HG03469 (cell line): ENCODE measurements at regions not wholly inside any gene's neighbourhood (a gene's known extent, or its start where the extent isn't known, plus 50 kb on each side); places are given as distances from the start of the nearest gene placed in this dataset.
"Not testable (repeated sequence)": the region's sequence is repeated elsewhere in the genome, so short reads cannot be mapped to it uniquely, and the experiment has no call there.

Source experiments
- ATAC-seq: cut with Tn5 transposase; IDR thresholded peaks from one replicate; pipeline ENCODE4 v1.9.1; 2021; ENCODE audit warnings: mild to moderate bottlenecking, moderate library complexity, moderate number of reproducible peaks; ENCODE audit not compliant: unreplicated experiment

DNA sequence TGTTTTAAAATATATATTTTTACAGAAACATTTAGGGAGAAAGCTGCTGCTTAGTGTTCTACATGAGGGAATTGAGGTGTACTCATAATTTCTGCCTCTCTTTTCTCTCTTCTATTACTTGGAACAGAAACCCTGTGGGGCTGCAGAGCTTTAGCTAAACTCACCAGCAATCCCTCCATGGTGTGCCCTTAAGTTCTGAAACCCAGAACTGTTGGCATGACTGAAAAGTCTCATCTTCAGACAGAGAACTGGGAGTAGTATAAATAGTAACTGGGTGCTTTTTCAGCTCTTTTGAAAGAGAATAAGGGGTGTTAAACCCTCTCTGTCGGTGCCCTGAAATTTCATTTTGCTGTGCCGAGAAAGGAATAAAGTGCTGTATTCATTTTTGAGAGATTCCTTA, 294.9 kb upstream of the BOD1L1 start:
- ATAC-seq, result no peak

DNA sequence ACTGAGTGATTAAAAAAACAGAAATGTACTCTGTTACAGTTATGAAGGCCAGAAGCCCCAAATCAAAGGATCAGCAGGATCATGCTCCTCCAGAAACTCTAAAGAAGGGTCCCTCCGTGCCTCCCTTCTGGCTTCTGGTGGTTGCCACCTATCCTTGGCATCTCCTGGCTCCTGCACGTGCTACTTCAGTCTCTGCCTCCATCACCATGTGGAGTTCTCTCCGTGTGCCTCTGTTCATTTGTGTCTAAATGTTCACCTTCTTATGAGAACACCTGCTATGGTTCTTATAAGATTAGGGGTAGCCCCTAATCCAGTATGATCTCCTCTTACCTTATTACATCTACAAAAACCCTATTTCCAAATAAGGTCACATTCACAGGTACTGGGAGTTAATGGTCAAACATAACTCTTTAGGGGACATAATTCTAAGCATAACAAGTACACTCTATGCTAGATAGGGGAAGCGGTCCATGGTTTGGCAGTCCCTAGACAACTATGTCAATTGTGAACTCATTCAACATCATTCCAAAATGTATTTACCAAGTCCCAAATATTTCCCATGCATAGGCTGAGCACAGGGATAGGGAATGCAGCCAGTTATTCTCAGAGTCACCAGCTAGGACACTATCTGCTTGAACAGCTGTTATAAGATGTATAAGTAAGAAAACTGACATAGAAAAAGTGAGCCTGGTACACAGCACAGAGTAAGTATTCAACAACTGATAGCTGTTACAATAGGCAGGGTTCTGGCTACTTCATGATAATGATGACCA, 295.5 kb upstream of the BOD1L1 start:
- ATAC-seq, result no peak

DNA sequence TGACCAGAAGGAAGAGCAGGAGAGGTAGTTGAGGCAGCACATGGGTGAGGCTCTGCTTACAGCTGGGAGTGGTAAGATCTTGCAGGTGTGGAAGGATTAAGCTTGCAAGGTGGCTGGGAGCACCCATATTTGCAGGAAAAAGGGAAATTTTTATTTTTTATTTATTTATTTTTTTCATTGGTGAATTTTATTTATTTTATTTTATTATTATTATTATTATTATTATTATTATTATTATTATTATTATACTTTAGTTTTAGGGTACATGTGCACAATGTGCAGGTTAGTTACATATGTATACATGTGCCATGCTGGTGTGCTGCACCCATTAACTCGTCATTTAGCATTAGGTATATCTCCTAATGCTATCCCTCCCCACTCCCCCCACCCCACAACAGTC, 297.4 kb upstream of the BOD1L1 start:
- not testable (repeated sequence) for ATAC-seq

DNA sequence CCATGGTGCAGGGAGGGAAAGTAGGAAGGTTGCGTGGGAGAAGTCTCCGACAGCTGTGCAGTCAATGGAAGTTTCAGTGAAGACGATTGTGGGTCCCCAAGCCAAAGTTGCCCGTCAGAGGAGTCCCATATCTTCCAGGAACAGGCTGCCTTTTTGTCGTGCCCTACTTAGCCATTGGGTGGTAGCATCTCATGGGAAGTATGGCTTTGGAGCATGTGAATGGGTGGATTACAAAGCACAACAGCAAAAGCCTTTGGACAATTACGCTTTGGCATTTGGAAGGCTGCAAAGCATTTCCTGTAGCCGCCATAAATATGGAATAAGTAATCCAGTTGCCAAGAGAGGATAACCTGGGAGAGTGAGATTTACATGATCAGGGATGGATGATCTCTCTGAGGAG, 300.7 kb upstream of the BOD1L1 start:
- no peak for ATAC-seq

DNA sequence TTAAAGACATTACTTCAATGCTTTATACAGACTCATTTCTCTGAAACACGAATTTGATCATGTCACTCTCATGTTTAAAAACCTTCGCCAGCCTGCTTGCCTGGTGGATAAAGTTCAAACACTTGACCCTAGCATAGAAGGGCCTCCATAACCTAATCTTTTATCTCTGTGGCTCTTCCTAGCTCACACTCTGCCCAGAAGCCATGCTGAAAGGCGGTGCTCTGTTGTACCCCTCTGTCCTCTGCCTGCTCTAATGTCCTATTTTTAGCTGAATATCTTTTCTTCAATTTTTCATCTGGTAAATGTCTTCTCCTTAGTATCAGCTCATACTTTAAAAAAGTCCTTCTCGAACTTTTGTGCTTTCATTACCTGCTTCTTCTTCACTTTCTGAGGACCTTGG, 302.6 kb upstream of the BOD1L1 start:
- no peak for ATAC-seq

DNA sequence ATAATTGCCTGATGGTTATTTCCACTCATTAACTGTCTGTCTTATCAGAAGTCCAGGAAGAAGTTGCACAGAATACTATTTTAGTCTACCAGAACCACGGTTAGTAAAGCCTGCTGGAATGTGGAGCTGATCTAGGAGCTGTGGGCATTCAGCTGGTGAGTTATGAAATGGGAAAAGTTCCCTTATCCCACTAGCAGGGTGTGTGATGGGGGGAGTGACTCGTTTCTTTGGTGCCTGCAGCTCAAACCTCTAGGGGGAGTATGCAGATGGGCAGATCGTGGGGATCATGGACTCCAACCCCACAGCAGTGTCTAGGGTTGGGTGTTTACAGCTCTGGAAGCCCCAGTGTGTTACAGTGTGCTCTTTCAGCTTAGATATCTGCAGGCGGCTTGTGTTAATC, 305.7 kb upstream of the BOD1L1 start:
- no peak for ATAC-seq

DNA sequence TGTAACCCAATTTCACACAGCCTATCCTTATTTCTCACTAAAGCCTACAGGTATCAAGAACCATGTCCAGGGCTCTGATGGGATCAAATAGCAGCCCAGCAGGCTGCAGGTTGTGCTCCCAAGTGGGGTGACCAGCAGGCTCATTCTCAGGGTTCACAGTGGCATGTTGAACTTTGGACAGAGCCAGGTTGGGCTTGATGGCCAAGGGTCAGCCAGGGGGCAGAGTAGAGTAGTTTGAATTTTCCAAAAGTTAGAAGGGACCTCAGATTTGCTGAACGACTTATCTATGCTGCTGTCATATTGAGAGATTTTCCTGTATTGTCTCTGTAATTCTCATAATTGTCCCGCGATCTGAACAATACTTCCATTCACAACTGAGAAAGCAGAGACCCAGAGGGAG, 310.8 kb upstream of the BOD1L1 start:
- ATAC-seq, result no peak

DNA sequence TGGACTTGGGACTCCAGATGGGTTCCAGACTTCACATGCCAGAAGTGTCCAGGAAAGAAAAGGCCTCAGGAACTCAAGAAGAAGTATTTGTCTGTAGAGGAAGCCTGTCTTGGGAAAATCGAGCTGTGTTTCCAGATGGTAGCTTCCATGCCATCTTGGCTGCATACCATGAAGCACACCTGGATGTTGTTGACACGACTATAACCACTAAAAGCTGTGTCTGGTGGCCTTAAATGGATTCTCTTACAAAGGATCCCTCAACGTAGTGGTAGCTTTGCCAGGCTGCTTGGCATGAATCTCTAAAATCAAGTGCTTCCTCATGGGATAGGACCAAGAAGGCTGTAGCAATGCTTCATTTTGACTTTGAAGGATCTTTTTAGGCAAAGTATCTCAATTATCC, 313.4 kb upstream of the BOD1L1 start:
- no peak for ATAC-seq

DNA sequence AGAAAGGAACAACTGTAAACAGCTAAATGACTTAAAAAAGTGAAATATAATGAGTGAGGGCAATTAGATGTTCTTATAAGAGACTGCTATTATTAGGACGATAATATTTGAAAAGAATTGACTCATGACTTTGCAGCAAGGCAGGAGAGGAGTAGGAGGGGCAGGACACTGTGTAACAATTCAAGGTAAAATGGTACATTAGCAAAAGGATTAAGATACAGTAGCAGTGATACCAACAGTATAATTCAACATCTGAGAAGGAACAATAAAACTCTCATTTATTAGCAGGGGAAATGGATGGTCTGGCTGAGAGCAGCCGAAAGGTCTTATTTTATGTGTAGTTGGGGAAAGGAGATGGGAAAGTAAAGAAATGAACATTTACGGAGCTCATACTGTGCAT, 315.5 kb upstream of the BOD1L1 start:
- ATAC-seq, result no peak

DNA sequence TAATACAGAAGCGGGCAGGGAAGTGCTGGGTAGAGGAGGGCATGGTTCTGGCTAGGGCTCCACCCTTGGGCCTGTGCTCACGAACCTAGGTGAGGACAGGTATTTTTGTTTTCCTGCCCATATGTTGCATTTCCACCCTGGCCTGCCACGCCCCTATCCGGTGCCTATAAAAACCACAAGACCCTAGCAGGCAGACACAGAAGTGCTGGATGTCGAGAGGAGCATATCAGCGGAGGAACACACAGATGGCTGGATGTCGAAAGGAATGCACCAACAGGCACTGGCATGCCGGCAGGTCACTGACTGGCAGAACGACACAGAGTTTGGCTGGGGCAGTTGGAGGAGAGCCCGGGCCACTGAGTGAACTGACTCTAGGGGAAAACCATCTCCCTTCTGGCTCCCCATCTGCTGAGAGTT, 316.6 kb upstream of the BOD1L1 start:
- ATAC-seq, result no peak

DNA sequence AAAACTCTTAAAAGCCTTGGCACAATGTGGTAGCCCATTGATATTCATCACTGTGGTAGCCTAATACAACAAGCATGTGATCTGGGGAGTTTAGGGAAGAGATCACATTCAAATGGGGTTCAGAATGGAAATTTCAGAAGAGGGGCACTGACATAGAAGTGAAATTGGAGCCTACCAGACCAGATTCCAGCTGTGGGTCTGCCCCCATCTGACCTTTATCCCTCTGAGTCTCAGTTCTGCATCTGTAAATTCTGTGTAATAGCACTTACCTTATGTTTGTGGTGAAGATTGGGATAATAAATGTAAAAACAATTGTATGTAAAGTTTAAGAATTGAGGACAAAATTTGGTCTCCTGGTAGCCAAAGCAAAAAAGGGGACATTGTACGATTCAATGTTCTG, 320.4 kb upstream of the BOD1L1 start:
- no peak for ATAC-seq

DNA sequence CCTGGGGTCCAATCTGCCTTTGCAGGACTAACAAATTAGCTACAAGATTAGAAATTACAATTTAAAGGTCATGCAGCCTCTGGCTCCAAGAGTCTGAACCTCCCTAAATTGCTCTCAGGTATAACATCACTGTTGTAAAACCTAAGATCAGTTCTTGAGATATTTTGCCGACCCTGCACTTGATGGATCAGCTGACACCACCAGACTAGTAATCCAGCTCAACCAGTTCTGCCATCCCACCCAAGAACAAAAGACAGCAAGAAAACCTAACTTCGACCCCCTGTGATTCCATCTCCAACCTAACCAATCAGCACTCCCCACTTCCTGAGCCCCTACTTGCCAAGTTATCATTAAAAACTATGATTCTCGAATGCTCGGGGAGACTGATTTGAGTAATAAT, 323.0 kb upstream of the BOD1L1 start:
- no peak for ATAC-seq

DNA sequence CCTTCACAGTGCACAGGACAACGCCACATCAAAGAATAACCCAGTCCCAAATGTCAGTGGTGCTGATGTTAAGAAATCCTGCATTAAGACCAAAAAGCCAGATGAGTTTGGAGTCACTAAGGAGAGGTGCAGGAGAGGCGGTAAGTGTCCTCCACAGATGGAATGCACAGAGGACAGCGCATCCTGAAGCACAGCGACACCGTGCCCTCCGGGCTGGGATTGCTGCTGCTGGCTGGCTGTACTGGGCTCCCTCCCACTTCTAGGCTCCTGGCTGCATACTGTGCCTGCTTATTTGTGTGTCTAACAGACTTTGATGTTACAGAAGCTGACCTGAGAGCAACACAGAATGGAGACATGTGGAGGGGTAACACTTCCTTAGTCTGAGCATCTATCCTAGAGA, 325.6 kb upstream of the BOD1L1 start:
- no peak for ATAC-seq

DNA sequence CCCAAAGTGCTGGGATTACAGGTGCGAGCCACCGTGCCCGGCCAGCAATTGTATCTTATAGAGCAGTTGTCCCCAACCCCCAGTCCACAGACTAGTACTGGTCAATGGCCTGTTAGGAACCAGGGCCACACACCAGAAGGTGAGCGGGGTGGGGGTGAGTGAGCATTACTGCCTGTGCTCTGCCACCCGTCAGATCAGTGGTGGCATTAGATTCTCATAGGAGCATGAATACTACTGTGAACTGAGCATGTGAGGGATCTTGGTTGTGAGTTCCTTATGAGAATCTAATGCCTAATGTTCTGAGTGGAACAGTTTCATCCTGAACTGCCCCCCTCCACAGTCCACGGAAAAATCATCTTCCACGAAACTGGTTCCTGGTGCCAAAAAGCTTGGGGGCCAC, 328.0 kb upstream of the BOD1L1 start:
- ATAC-seq, result no peak

DNA sequence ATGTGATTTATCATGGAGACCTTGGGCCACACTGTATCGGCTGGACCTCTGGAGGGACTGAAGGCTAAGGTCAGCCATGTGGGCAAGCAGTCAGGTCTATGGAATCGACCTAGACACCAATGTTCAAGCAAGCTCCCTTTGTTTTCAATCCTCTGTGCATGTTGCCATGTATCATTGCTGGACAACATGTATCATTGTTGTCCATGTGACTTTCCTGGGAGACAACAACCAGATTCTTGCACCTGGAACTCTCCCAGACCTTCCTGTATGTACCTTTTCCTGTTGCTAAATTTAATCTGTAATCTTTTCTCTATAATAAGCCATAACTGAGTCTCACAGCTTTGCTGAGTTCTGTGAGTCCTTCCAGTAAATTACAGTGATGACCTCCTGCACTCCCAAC, 329.4 kb upstream of the BOD1L1 start:
- ATAC-seq, result no peak

DNA sequence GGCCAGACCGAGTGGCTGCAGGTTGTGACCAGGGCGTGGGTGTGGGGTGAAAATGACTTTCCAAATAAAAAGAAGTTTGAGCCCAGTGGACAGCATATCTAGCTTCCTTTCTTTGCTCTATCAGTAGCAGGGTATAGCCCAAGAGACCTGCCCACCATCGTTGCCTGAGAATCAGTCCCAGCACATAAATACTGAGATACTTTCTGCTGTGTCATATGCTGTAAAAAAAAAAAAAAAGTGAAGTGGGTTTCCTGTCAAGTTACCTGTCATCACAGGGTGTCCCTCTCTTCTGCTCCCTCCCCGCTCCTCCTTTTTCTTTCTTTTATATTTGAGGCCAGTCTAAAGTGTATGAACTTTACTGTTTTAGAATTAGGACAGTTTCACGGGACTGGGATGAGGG, 330.3 kb upstream of the BOD1L1 start:
- no peak for ATAC-seq

DNA sequence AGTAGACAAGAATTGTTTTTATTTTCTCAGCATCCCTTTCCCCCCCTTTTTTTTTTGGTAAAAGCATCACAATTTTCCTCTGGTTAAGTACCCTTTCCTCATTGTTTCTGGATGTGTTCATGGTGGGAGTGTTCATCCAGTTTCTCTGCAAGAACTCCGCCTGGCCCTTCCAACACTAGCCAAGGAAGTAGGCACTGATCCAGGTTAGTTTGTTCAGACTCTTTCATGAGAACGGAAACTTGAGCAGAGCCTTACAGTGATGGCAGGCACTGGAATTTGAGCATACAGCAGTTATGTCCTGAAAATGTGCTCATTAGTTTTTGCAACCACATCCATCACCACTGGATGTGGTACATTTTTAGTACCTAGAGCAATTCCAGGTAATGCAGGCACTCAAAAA, 336.1 kb upstream of the BOD1L1 start:
- no peak for ATAC-seq

DNA sequence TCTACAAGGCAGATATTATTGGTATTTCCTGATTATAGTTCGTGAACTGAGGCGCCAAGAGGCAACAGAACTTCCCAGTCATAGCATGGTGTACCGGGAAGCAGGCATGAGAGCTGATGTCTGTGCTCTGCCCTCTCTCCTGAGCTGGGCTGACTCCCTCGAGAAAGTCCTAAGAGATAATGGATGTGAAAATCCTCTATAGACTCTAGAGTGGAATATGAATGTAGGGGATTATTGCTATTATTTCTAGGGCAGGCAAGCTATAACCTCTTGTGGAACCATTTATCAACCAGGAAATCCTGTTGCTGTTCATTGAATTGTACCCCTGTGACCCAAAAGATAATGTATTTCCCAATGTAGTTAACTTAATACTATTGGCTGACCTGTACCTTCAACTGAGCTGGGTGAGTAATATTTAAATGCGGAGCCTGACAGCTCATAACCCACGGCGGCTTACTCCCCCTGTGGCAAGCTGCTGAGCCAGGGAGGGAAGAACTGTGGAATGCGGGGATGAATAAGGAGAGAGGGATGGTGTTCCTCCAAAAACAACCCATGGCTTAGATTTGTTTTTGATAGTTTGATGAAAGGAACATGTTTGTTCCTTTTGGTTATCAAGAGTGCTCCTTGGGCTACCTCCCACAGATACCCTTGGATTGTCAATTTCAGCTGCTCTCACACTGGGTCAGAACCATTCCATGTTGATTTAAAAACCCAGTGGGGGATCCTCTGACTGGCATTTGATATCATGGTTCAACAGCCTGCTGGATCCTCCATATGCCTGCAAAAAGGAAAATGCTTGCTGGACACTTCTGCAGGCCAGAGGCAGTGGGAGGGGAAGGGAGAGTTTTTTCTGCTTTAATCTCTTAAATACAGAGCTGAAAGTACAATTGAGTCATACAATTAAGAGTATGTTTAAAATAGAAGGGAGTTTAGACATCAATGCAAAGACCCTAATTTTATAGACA, 339.0 kb upstream of the BOD1L1 start:
- ATAC-seq, result no peak

DNA sequence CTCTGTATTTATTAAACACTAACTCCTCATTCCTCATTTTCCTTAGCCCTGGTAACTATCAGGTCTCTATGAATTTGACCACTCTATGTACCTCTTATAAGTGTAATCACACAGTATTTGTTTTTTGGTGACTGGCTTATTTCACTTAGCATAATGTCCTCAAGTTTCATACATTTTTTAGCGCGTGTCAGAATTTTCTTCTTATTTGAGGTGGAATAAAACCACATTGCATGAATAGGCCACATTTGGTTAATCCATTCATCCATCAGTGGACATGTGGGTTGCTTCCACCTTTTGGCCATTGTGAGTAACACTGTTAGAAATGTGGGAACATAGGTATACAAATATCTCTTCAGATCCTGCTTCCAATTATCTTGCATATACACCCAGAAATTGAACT, 341.2 kb upstream of the BOD1L1 start:
- ATAC-seq, result no peak

DNA sequence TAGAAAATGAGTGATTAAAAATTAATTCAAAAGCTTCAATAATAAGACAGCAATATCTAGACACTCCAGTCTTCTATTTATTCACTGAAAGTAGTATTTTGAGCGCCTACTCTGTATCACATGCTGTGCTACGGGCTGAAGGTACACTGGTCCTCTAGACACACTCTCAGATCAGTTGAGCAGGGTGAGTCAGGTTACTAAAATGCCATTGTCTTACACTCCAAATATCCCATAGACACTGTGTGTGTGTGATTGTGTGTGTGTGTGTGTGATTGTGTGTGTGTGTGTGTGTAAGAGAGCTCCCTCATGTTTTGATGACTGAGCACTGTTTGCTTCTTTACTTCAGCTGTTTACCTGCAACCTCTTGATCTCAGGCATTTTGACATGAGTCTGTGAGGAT, 342.8 kb upstream of the BOD1L1 start:
- no peak for ATAC-seq

DNA sequence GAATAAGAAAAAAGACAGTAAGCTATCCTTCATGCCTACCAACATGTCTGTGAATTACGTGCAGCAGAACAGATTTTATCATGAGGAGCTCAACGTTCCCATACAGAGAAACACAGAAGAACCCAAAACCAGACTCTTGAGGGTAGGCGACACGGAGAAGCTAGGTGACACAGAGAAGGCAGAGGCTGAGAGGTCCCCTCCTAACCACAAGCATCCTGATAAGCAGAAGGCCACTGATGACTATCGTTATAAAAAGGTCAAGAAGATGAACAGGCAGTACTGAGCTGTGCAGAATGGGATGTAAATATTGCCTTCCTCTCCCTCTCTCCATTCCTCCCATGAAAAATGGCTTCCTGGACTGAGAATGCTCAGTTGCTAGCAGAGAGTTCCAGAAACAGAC, 350.2 kb upstream of the BOD1L1 start:
- ATAC-seq, result no peak
